Heart right ventricle (tissue), 16 donors: ENCODE measurements at regions not wholly inside any gene's neighbourhood (a gene's known extent, or its start where the extent isn't known, plus 50 kb on each side); places are given as distances from the start of the nearest gene placed in this dataset.

Experiments used
- ATAC-seq, 8 donors: fragments of 200-7000 bp; cut with Tn5 transposase; one replicate each; pipeline ENCODE4 v1.9.1; 2020; ENCODE audit warnings: mild to moderate bottlenecking in 8 of 8, moderate library complexity in 8 of 8, moderate number of reproducible peaks in 1 of 8
- DNase-seq, 2 donors: peaks; one replicate each; pipeline ENCODE4 v3.0.0-alpha.2; 2020
- H3K27ac ChIP-seq, 10 donors: fragments of 200-600 bp; sonication (generic) in 2 of 10; one replicate each; pipeline versions ENCODE4 v1.5.0 to v1.8.0; 2020 to 2022; ENCODE audit warnings: mild to moderate bottlenecking in 3 of 10
- H3K27me3 ChIP-seq, 7 donors: fragments of 200-600 bp; one replicate each; pipeline ENCODE4 v1.8.0; 2021 to 2022; ENCODE audit warnings: mild to moderate bottlenecking in 2 of 7
- H3K36me3 ChIP-seq, 9 donors: fragments of 200-600 bp; sonication (generic) in 1 of 9; one replicate each; pipeline versions ENCODE4 v1.5.0 to v1.8.0; 2020 to 2022; ENCODE audit warnings: mild to moderate bottlenecking in 2 of 9
- H3K4me1 ChIP-seq, 9 donors: fragments of 200-600 bp; sonication (generic) in 1 of 9; one replicate each; pipeline versions ENCODE4 v1.5.0 to v1.8.0; 2020 to 2022; ENCODE audit warnings: mild to moderate bottlenecking in 4 of 9
- H3K4me3 ChIP-seq, 10 donors: fragments of 200-600 bp; sonication (generic) in 2 of 10; one replicate each; pipeline versions ENCODE4 v1.5.0 to v1.8.0; 2020 to 2022; ENCODE audit warnings: mild to moderate bottlenecking in 7 of 10, moderate library complexity in 2 of 10
- H3K9me3 ChIP-seq, 11 donors: fragments of 200-600 bp in 10 of 11; sonication (generic) in 2 of 11; one replicate each; pipeline versions ENCODE4 v1.5.0 to v1.8.0; 2013 to 2022; ENCODE audit warnings: mild to moderate bottlenecking in 2 of 11, control low read depth in 1 of 11, moderate library complexity in 1 of 11
- WGBS, 2 donors: extraction: QIAGEN DNeasy Blood & Tissue Kit; methylation state at CpG; one replicate each; pipeline ENCODE4 v1.1.7; 2013; ENCODE audit warnings: inconsistent platforms in 1 of 2; 5-methylcytosine and 5-hydroxymethylcytosine counted together
- intact Hi-C, 10 donors: fragments of 100-400 bp; cut with DNase I; formaldehyde crosslinking; loops; one replicate each; pipeline versions ENCODE4 v1.11.1 to v1.14.2; 2022
- TF ChIP-seq, protein P1 (sequence below), 9 donors: fragments of 200-600 bp; sonication (generic) in 2 of 9; IDR thresholded peaks; one replicate each; pipeline versions ENCODE4 v1.5.0 to v1.8.0; 2021 to 2022; ENCODE audit warnings: antibody characterized with exemption in 9 of 9, mild to moderate bottlenecking in 5 of 9, moderate library complexity in 1 of 9
- donor health status: Arrhythmogenic right ventricular cardiomyopathy.
- donor health status: ischemic (EF 13 %, LVEDD 7.1; RV severe dilation, severe dysfunction).
- donor health status: healthy with polysubstance abuse.
- donor health status: DM: no; HTN: yes; CAD: no.
- donor health status: DM: no; HTN: no; CAD: no.
- donor health status: ischemic (EF 25% LVEDD 6.9; RV normal size, moderate dysfunction).
- donor health status: ischemic (EF 25% LVEDD 5.7; RV mildly dilated, moderate dysfunction).
- donor health status: healthy.
- donor health status: DM: yes; HTN: yes; CAD: no.
- donor health status: Ischemic cardiomyopathy.
- donor health status: ischemic (EF 35%, LVEDD 5.7; RV mildly dilated, moderate dysfunction).
- donor health status: nonischemic (EF 11% LVEDD 7.7; RV severe dilation, severe dysfunction).
- donor health status: DM: yes; HTN: yes; CAD: no.
- donor health status: PGD.
- donor health status: ischemic (EF 29% LVEDD 5.4; RV normal size, mild dysfunction).
- donor health status: nonischemic (EF 23%, LVEDD 6.1; RV moderate dilation, normal function).

DNA sequence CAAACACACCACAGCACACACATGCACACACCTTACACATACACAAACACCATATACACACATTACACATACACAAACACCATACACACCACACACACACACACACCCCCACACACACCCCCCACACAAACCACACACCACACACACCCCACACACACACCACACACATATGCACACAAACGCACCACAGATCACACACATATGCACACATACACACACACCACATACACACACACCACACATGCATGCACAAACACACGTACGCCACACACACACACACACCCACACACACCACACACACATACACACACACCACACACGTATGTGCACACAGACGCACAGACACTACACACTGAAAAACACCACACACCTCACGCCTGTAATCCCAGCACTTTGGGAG is 166.0 kb downstream of the AHSP start:
- H3K27ac ChIP-seq, result no peak overlapping the region
- TF ChIP-seq, protein P1, sequence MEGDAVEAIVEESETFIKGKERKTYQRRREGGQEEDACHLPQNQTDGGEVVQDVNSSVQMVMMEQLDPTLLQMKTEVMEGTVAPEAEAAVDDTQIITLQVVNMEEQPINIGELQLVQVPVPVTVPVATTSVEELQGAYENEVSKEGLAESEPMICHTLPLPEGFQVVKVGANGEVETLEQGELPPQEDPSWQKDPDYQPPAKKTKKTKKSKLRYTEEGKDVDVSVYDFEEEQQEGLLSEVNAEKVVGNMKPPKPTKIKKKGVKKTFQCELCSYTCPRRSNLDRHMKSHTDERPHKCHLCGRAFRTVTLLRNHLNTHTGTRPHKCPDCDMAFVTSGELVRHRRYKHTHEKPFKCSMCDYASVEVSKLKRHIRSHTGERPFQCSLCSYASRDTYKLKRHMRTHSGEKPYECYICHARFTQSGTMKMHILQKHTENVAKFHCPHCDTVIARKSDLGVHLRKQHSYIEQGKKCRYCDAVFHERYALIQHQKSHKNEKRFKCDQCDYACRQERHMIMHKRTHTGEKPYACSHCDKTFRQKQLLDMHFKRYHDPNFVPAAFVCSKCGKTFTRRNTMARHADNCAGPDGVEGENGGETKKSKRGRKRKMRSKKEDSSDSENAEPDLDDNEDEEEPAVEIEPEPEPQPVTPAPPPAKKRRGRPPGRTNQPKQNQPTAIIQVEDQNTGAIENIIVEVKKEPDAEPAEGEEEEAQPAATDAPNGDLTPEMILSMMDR (IDR thresholded peaks at IDR 0.05), result no peak
- no peaks in the 10 kb centered on the region for H3K36me3 ChIP-seq
- H3K9me3 ChIP-seq, result no peaks in the 10 kb centered on the region
- intact Hi-C loops, result no loop called here
- WGBS, 2 donors, result 92 to 93% methylated on average over 6 of the region's 6 CpGs
- peaks cover 0 to 5% (median 0%) of the 10 kb centered on the region in 9 donors for H3K4me1 ChIP-seq
- no peak for DNase-seq
- ATAC-seq, result no peak
- no peak overlapping the region for H3K4me3 ChIP-seq
- H3K27me3 ChIP-seq, result no peaks in the 10 kb centered on the region

GRCh38 chr16:31694461-31694860 is 166.8 kb downstream of the AHSP start:
- H3K36me3 ChIP-seq, result no peaks in the 10 kb centered on the region
- H3K27ac ChIP-seq, result no peak overlapping the region
- no peak for ATAC-seq
- H3K4me1 ChIP-seq, result peaks cover 0 to 5% (median 0%) of the 10 kb centered on the region in 9 donors
- H3K4me3 ChIP-seq, result no peak overlapping the region
- WGBS, 2 donors, result 90 to 98% methylated on average over 2 of the region's 2 CpGs
- H3K27me3 ChIP-seq, result peaks cover 0 to under 1% (median 0%) of the 10 kb centered on the region in 7 donors
- TF ChIP-seq, protein P1 (IDR thresholded peaks at IDR 0.05), result no peak
- intact Hi-C loops, result no loop called here
- no peak for DNase-seq
- no peaks in the 10 kb centered on the region for H3K9me3 ChIP-seq

DNA sequence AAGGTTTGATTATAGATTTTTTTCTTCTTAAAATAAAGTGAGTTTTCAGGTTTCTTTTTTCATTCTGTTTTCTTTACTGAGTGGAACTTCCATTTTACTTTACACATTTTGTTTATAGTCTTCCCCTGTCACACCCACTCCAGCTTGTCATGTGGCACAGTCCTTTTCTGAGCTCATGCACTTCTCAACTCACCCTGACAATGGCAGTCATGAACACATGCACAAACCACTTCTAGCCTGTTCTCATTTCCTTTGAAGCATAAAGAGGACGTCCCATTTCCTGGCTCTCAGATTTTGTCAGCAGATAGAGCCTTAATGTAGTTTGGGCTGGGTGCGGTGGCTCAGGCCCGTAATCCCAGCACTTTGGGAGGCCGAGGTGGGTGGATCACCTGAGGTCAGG is 168.0 kb downstream of the AHSP start:
- Histone ChIP-seq H3K4me3 (no peak overlapping the region), H3K27ac (peak overlapping the region in 1 of 10 donors; percentile 51), H3K27me3 (peaks cover 0 to 11% (median 0%) of the 10 kb centered on the region in 7 donors), H3K4me1 (peaks cover 0 to 12% (median under 1%) of the 10 kb centered on the region in 9 donors), H3K36me3 (no peaks in the 10 kb centered on the region), H3K9me3 (no peaks in the 10 kb centered on the region)
- TF ChIP-seq, protein P1 (IDR thresholded peaks at IDR 0.05), result no peak
- DNase-seq (no peak), ATAC-seq (peak in 2 of 8 donors; percentile 34 to 55)
- intact Hi-C loops, result loop anchor here in 1 of 10 donors (5.0 kb wide), 1 partner anchor 188 kb away; the partner anchor contains the start of gene RUSF1
- 47% methylated on average over 4 of the region's 4 CpGs for WGBS, 2 donors

DNA sequence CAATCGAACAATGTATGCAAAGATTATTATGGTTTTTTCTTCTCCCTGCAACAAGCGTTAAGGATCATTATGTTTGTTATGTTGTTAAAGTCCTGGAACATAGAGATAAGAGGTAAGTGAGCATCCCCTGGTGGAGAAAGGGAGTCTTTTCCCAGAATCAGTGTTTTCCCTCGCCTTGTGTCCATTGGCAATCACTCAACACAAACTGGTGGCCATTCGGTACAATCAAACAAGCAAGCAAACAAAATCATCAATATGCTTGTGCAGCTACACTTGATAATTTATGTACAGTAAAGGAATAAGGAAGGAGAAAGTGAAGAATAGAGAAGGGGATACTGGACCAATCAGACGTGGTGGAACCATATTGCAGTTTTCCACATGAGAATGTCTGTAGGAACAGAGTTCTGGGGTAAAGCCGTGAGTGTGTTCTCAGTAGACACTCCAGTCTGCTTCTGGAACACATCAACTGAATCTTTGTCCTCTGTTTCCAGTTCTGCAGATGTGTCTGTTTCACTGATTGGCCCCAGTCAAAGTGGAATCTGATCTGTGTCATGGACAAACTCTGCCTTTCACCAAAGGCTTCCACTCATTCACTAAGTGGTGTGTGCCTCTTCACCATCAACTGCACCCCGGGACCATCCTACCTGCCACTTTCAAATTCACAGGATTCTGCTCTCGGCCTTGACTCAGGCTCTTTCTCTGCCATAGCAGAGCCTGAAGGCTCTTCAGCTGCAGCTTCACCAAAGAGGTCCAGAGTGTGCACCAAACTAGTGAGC is 169.5 kb downstream of the AHSP start:
- Histone ChIP-seq H3K4me1 (peaks cover 0 to 26% (median 11%) of the 10 kb centered on the region in 9 donors), H3K36me3 (no peaks in the 10 kb centered on the region), H3K9me3 (no peaks in the 10 kb centered on the region), H3K27ac (no peak overlapping the region), H3K27me3 (peaks cover 0 to 17% (median 0%) of the 10 kb centered on the region in 7 donors), H3K4me3 (no peak overlapping the region)
- intact Hi-C loops, result loop anchor here in 1 of 10 donors (5.0 kb wide), 1 partner anchor 190 kb away; the partner anchor contains the start of gene RUSF1
- WGBS, 2 donors, result 35 to 42% methylated on average over 8 of the region's 8 CpGs
- no peak for DNase-seq
- TF ChIP-seq, protein P1 (IDR thresholded peaks at IDR 0.05), result peak in 7 of 9 donors; percentile 26 to 55 (median 33)
- no peak for ATAC-seq
